ENCODE measurements at regions not wholly inside any gene's neighbourhood (a gene's known extent, or its start where the extent isn't known, plus 50 kb on each side); places are given as distances from the start of the nearest gene placed in this dataset.

DNA sequence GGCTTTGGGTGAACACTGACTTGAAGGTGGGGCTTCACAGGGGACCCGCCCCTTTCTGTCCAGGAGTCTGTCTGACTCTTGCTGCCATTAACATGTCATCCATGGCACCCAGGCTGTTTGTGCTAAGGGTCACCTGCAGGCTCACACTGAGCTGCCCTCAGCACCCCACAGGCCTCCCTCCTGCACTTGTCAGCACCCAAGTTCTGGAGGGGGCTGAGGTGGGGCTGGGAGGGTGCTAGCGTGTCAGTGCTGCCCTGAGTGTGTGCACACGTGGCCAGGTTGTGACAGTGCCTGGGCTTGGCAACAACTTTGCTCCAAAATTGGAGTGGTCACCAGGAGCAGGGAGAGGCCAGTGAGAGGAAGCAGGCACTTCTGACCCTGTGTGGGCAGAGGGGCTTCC, 963.2 kb downstream of the TRHDE start:
- no peak overlapping the region for H3K4me3 Mint-ChIP-seq
- Histone ChIP-seq H2AFZ (ENCODE audit: insufficient read depth, low read depth, low read length, poor library complexity, severe bottlenecking) (no peak overlapping the region), H3K4me2 (replicated peaks; ENCODE audit: low read depth, low read length, poor library complexity, severe bottlenecking) (no peak overlapping the region), H3K36me3 (replicated peaks in 1 of 2; ENCODE audit: control extremely low read depth in 1 of 2, control insufficient read depth in 1 of 2, extremely low read depth in 1 of 2, insufficient read depth in 2 of 2, low read length in 1 of 2) (no peaks in the 10 kb centered on the region), H3K9ac (ENCODE audit: low read length) (no peak overlapping the region), H4K20me1 (ENCODE audit: control insufficient read depth, insufficient read depth, low read length, poor library complexity, severe bottlenecking) (no peaks in the 10 kb centered on the region), H3K27ac (ENCODE audit: low read length in 2 of 2) (no peak overlapping the region), H3K27me3 (replicated peaks in 1 of 4; ENCODE audit: control extremely low read depth in 1 of 4, control insufficient read depth in 3 of 4, insufficient read depth in 4 of 4, low read length in 3 of 4) (no peaks in the 10 kb centered on the region), H3K4me1 (ENCODE audit: control insufficient read depth in 2 of 2, insufficient read depth in 2 of 2, low read length in 2 of 2) (no peaks in the 10 kb centered on the region), H3K79me2 (ENCODE audit: control insufficient read depth, insufficient read depth, low read length) (no peaks in the 10 kb centered on the region), H3K4me3 (ENCODE audit: control extremely low read depth in 1 of 5, extremely low read depth in 1 of 5, insufficient read depth in 1 of 5, low read depth in 2 of 5, low read length in 4 of 5) (no peak overlapping the region), H3K9me3 (ENCODE audit: control extremely low read depth in 1 of 3, control insufficient read depth in 2 of 3, insufficient read depth in 1 of 3, low read length in 2 of 3) (peaks cover 0 to 25% (median 0%) of the 10 kb centered on the region in 3 donors)
- ChIA-PET CTCF (no interaction called here), POLR2A (no interaction called here)
- peaks cover 3% of the 10 kb centered on the region for H3K9me3 Mint-ChIP-seq (ENCODE audit: insufficient read depth)
- H3K27me3 Mint-ChIP-seq, result no peaks in the 10 kb centered on the region
- ATAC-seq (ENCODE audit: low read depth) (no peak), DNase-seq (no peak)
- intact Hi-C loops (cut with micrococcal nuclease), result no loop called here
- TF ChIP-seq, protein P1, sequence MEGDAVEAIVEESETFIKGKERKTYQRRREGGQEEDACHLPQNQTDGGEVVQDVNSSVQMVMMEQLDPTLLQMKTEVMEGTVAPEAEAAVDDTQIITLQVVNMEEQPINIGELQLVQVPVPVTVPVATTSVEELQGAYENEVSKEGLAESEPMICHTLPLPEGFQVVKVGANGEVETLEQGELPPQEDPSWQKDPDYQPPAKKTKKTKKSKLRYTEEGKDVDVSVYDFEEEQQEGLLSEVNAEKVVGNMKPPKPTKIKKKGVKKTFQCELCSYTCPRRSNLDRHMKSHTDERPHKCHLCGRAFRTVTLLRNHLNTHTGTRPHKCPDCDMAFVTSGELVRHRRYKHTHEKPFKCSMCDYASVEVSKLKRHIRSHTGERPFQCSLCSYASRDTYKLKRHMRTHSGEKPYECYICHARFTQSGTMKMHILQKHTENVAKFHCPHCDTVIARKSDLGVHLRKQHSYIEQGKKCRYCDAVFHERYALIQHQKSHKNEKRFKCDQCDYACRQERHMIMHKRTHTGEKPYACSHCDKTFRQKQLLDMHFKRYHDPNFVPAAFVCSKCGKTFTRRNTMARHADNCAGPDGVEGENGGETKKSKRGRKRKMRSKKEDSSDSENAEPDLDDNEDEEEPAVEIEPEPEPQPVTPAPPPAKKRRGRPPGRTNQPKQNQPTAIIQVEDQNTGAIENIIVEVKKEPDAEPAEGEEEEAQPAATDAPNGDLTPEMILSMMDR (IDR thresholded peaks at IDR 0.05), result no peak
- no peak for TF ChIP-seq EZH2 (IDR thresholded peaks at IDR 0.05; ENCODE audit: borderline replicate concordance, insufficient read depth, low read depth, low read length, poor library complexity, severe bottlenecking)
- H3K4me1 Mint-ChIP-seq, result no peaks in the 10 kb centered on the region
- WGBS (ENCODE audit: insufficient coverage), result 86% methylated on average over 2 of the region's 3 CpGs
- H3K27ac Mint-ChIP-seq, result no peak overlapping the region

DNA sequence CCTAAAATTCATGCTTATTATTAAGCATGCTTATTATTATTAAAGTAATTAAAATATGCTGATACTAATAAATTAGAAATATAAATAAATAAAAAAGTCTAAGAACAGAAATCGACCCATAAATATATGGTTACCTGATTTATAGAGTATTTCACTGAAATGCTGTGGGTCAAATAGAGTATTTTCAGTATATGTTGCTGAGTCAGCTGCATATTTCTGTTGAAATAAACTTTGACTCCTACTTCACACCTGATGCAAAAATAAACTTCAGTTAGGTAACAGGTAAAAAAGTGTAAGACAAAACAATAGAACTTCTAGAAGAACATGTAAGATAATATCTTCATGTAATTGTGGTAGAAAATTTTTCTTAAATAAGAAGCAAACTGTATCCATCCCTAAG, 967.9 kb downstream of the TRHDE start:
- no peak overlapping the region for H3K9ac ChIP-seq (ENCODE audit: low read length)
- WGBS (ENCODE audit: insufficient coverage), result no CpG with 5 or more reads among the region's 1 CpG
- H3K27ac ChIP-seq (ENCODE audit: low read length in 2 of 2), result no peak overlapping the region
- Mint-ChIP-seq H3K27me3 (no peaks in the 10 kb centered on the region), H3K4me1 (no peaks in the 10 kb centered on the region), H3K4me3 (no peak overlapping the region), H3K27ac (no peak overlapping the region), H3K9me3 (ENCODE audit: insufficient read depth) (no peaks in the 10 kb centered on the region)
- no peaks in the 10 kb centered on the region for H3K36me3 ChIP-seq (replicated peaks in 1 of 2; ENCODE audit: control extremely low read depth in 1 of 2, control insufficient read depth in 1 of 2, extremely low read depth in 1 of 2, insufficient read depth in 2 of 2, low read length in 1 of 2)
- H3K9me3 ChIP-seq (ENCODE audit: control extremely low read depth in 1 of 3, control insufficient read depth in 2 of 3, insufficient read depth in 1 of 3, low read length in 2 of 3), result peaks cover 0 to 8% (median 0%) of the 10 kb centered on the region in 3 donors
- DNase-seq, result no peak
- no peaks in the 10 kb centered on the region for H3K79me2 ChIP-seq (ENCODE audit: control insufficient read depth, insufficient read depth, low read length)
- H3K4me1 ChIP-seq (ENCODE audit: control insufficient read depth in 2 of 2, insufficient read depth in 2 of 2, low read length in 2 of 2), result no peaks in the 10 kb centered on the region
- no peaks in the 10 kb centered on the region for H3K27me3 ChIP-seq (replicated peaks in 1 of 4; ENCODE audit: control extremely low read depth in 1 of 4, control insufficient read depth in 3 of 4, insufficient read depth in 4 of 4, low read length in 3 of 4)
- intact Hi-C loops (cut with micrococcal nuclease), result no loop called here
- POLR2A ChIA-PET, result no interaction called here
- no peak for ATAC-seq (ENCODE audit: low read depth)
- CTCF ChIA-PET, result no interaction called here
- no peaks in the 10 kb centered on the region for H4K20me1 ChIP-seq (ENCODE audit: control insufficient read depth, insufficient read depth, low read length, poor library complexity, severe bottlenecking)
- no peak overlapping the region for H2AFZ ChIP-seq (ENCODE audit: insufficient read depth, low read depth, low read length, poor library complexity, severe bottlenecking)
- no peak overlapping the region for H3K4me3 ChIP-seq (ENCODE audit: control extremely low read depth in 1 of 5, extremely low read depth in 1 of 5, insufficient read depth in 1 of 5, low read depth in 2 of 5, low read length in 4 of 5)
- TF ChIP-seq, protein P1 (IDR thresholded peaks at IDR 0.05), result no peak
- no peak for TF ChIP-seq EZH2 (IDR thresholded peaks at IDR 0.05; ENCODE audit: borderline replicate concordance, insufficient read depth, low read depth, low read length, poor library complexity, severe bottlenecking)
- no peak overlapping the region for H3K4me2 ChIP-seq (replicated peaks; ENCODE audit: low read depth, low read length, poor library complexity, severe bottlenecking)

Measured in B cell (primary cell).